ENCODE measurements at regions not wholly inside any gene's neighbourhood (a gene's known extent, or its start where the extent isn't known, plus 50 kb on each side); places are given as distances from the start of the nearest gene placed in this dataset.

- no peak overlapping the region for H3K4me3 ChIP-seq (ENCODE audit: low read depth, low read length)
- TF ChIP-seq CTCF (IDR thresholded peaks at IDR 0.05; ENCODE audit: low read depth, low read length, missing control alignments) = no peak
- H3K27ac ChIP-seq = peak overlapping the region; percentile 66
- no peaks in the 10 kb centered on the region for H3K36me3 ChIP-seq (replicated peaks)
- in situ Hi-C loops (cut with HindIII; ENCODE audit: low pct_ligation_motif_present, low sequenced_read_pairs) = no loop called here
- no peak for DNase-seq
- no peaks in the 10 kb centered on the region for H3K27me3 ChIP-seq (replicated peaks)
Measured at GRCh38 chr6:79377047-79377446, 142.6 kb upstream of the HMGN3 start.

- no peak for DNase-seq
- H3K4me3 ChIP-seq (ENCODE audit: low read depth, low read length) = no peak overlapping the region
- H3K27me3 ChIP-seq (replicated peaks) = no peaks in the 10 kb centered on the region
- H3K27ac ChIP-seq = no peak overlapping the region
- in situ Hi-C loops (cut with HindIII; ENCODE audit: low pct_ligation_motif_present, low sequenced_read_pairs) = no loop called here
- TF ChIP-seq CTCF (IDR thresholded peaks at IDR 0.05; ENCODE audit: low read depth, low read length, missing control alignments) = no peak
- no peaks in the 10 kb centered on the region for H3K36me3 ChIP-seq (replicated peaks)
Measured at GRCh38 chr6:79375635-79376337, 141.3 kb upstream of the HMGN3 start.

- no peak overlapping the region for H3K27ac ChIP-seq
- H3K36me3 ChIP-seq (replicated peaks) = no peaks in the 10 kb centered on the region
- no peak for TF ChIP-seq CTCF (IDR thresholded peaks at IDR 0.05; ENCODE audit: low read depth, low read length, missing control alignments)
- DNase-seq = no peak
- H3K27me3 ChIP-seq (replicated peaks) = no peaks in the 10 kb centered on the region
- H3K4me3 ChIP-seq (ENCODE audit: low read depth, low read length) = no peak overlapping the region
- in situ Hi-C loops (cut with HindIII; ENCODE audit: low pct_ligation_motif_present, low sequenced_read_pairs) = no loop called here
Measured at GRCh38 chr6:79374308-79374707, 139.8 kb upstream of the HMGN3 start.

GRCh38 chr6:79373880-79374279 lies 139.4 kb upstream of the HMGN3 start:
- no peaks in the 10 kb centered on the region for H3K27me3 ChIP-seq (replicated peaks)
- H3K27ac ChIP-seq = no peak overlapping the region
- DNase-seq = no peak
- no peak for TF ChIP-seq CTCF (IDR thresholded peaks at IDR 0.05; ENCODE audit: low read depth, low read length, missing control alignments)
- no peaks in the 10 kb centered on the region for H3K36me3 ChIP-seq (replicated peaks)
- no peak overlapping the region for H3K4me3 ChIP-seq (ENCODE audit: low read depth, low read length)
- in situ Hi-C loops (cut with HindIII; ENCODE audit: low pct_ligation_motif_present, low sequenced_read_pairs) = no loop called here

GRCh38 chr6:79373246-79373645 lies 138.8 kb upstream of the HMGN3 start:
- H3K4me3 ChIP-seq (ENCODE audit: low read depth, low read length) = no peak overlapping the region
- no peak for TF ChIP-seq CTCF (IDR thresholded peaks at IDR 0.05; ENCODE audit: low read depth, low read length, missing control alignments)
- in situ Hi-C loops (cut with HindIII; ENCODE audit: low pct_ligation_motif_present, low sequenced_read_pairs) = no loop called here
- H3K36me3 ChIP-seq (replicated peaks) = no peaks in the 10 kb centered on the region
- no peak for DNase-seq
- no peak overlapping the region for H3K27ac ChIP-seq
- H3K27me3 ChIP-seq (replicated peaks) = no peaks in the 10 kb centered on the region

GRCh38 chr6:79372757-79373156 lies 138.3 kb upstream of the HMGN3 start:
- Histone ChIP-seq H3K36me3 (replicated peaks) (no peaks in the 10 kb centered on the region), H3K27ac (no peak overlapping the region), H3K27me3 (replicated peaks) (no peaks in the 10 kb centered on the region), H3K4me3 (ENCODE audit: low read depth, low read length) (no peak overlapping the region)
- no peak for TF ChIP-seq CTCF (IDR thresholded peaks at IDR 0.05; ENCODE audit: low read depth, low read length, missing control alignments)
- DNase-seq = no peak
- in situ Hi-C loops (cut with HindIII; ENCODE audit: low pct_ligation_motif_present, low sequenced_read_pairs) = no loop called here

Measured in brain microvascular endothelial cell (primary cell).